KMS-11 (cell line): ENCODE measurements at regions not wholly inside any gene's neighbourhood (a gene's known extent, or its start where the extent isn't known, plus 50 kb on each side); places are given as distances from the start of the nearest gene placed in this dataset.

ENCODE experiments used
- H2AFZ ChIP-seq: fragments of 200-600 bp; sonication (generic); 2 replicates; pipeline ENCODE4 v1.6.1; 2016; ENCODE audit warnings: antibody characterized with exemption, mixed run types, low read depth
- H3K27ac ChIP-seq: fragments of 200-600 bp; sonication (generic); 2 replicates; pipeline ENCODE4 v1.6.1; 2016; ENCODE audit warnings: mild to moderate bottlenecking, mixed run types
- H3K27me3 ChIP-seq: fragments of 200-600 bp; sonication (generic); 2 replicates; pipeline ENCODE4 v1.6.1; 2017; ENCODE audit warnings: mild to moderate bottlenecking, low read depth, mixed run types, moderate library complexity; ENCODE audit not compliant: insufficient read depth
- H3K36me3 ChIP-seq: fragments of 200-600 bp; sonication (generic); 2 replicates; pipeline ENCODE4 v1.6.1; 2017; ENCODE audit warnings: mild to moderate bottlenecking, mixed run types; ENCODE audit not compliant: insufficient read depth
- H3K4me1 ChIP-seq: fragments of 200-600 bp; sonication (generic); 2 replicates; pipeline ENCODE4 v1.6.1; 2016; ENCODE audit warnings: mild to moderate bottlenecking, low read depth, mixed run types; ENCODE audit not compliant: poor library complexity, severe bottlenecking
- H3K4me2 ChIP-seq: fragments of 200-600 bp; sonication (generic); 2 replicates; pipeline ENCODE4 v1.7.0; 2016; ENCODE audit warnings: mild to moderate bottlenecking, mixed run types
- H3K4me3 ChIP-seq: fragments of 200-600 bp; sonication (generic); IDR thresholded peaks from 2 replicates; pipeline ENCODE4 v1.6.1; 2017; ENCODE audit warnings: low read depth, low read length, mixed read lengths; ENCODE audit not compliant: insufficient read depth
- H3K79me2 ChIP-seq: fragments of 200-600 bp; sonication (generic); 2 replicates; pipeline ENCODE4 v1.6.1; 2016; ENCODE audit warnings: low read depth, mixed run types; ENCODE audit not compliant: insufficient read depth
- H3K9ac ChIP-seq: fragments of 200-600 bp; sonication (generic); 2 replicates; pipeline ENCODE4 v1.6.1; 2016; ENCODE audit warnings: mild to moderate bottlenecking, mixed run types
- H4K20me1 ChIP-seq: fragments of 200-600 bp; sonication (generic); 2 replicates; pipeline ENCODE4 v1.6.1; 2016; ENCODE audit warnings: mild to moderate bottlenecking, mixed run types; ENCODE audit not compliant: insufficient read depth
- TF ChIP-seq, protein P1 (sequence below): fragments of 200-600 bp; sonication (generic); conservative IDR thresholded peaks from 2 replicates; pipeline ENCODE4 v1.6.1; 2017; ENCODE audit warnings: low read depth, mild to moderate bottlenecking, antibody characterized with exemption, low read length, moderate library complexity, mixed read lengths

DNA sequence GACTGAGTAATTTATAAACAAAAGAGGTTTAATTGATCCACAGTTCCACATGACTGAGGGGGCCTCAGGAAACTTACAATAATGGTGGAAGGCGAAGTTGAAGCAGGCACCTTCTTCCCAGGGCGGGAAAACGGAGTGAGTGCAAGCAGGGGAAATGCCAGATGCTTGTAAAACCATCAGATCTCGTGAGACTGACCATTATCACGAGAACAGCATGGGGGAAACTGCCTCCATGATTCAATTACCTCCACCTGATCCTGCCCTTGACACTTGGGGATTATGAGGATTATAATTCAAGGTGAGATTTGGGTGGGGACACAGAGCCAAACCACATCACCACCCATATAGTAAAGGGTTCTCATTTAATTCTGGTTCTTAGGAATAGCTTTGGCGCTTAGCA, 219.5 kb upstream of the ATP5MC3 start:
- H3K4me1 ChIP-seq = no peaks in the 10 kb centered on the region
- no peak overlapping the region for H3K4me3 ChIP-seq
- no peaks in the 10 kb centered on the region for H4K20me1 ChIP-seq
- no peaks in the 10 kb centered on the region for H3K27me3 ChIP-seq
- no peaks in the 10 kb centered on the region for H3K36me3 ChIP-seq
- no peak overlapping the region for H2AFZ ChIP-seq
- H3K9ac ChIP-seq = no peak overlapping the region
- no peaks in the 10 kb centered on the region for H3K79me2 ChIP-seq
- H3K4me2 ChIP-seq = no peak overlapping the region
- TF ChIP-seq, protein P1, sequence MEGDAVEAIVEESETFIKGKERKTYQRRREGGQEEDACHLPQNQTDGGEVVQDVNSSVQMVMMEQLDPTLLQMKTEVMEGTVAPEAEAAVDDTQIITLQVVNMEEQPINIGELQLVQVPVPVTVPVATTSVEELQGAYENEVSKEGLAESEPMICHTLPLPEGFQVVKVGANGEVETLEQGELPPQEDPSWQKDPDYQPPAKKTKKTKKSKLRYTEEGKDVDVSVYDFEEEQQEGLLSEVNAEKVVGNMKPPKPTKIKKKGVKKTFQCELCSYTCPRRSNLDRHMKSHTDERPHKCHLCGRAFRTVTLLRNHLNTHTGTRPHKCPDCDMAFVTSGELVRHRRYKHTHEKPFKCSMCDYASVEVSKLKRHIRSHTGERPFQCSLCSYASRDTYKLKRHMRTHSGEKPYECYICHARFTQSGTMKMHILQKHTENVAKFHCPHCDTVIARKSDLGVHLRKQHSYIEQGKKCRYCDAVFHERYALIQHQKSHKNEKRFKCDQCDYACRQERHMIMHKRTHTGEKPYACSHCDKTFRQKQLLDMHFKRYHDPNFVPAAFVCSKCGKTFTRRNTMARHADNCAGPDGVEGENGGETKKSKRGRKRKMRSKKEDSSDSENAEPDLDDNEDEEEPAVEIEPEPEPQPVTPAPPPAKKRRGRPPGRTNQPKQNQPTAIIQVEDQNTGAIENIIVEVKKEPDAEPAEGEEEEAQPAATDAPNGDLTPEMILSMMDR = no peak
- no peak overlapping the region for H3K27ac ChIP-seq

DNA sequence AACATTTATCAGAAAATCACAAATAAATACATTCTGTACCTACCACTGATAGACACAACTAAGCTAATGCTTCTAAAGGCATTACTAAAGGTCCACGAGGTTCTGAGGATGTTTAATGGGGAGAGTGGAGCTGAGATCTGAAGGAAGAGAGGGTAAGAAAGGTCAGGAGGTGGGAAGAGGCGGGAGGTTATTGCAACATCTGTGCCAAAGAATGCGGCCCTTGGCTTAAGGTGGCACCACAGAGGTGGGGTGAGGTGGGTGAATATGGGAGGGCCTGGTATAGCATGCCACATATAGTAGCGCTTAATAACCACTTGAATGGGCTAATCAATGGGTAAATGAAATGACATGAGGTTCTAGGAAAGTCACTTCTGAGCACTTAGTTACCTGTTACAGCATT, 217.8 kb upstream of the ATP5MC3 start:
- Histone ChIP-seq H3K36me3 (no peaks in the 10 kb centered on the region), H2AFZ (no peak overlapping the region), H3K9ac (no peak overlapping the region), H4K20me1 (no peaks in the 10 kb centered on the region), H3K79me2 (no peaks in the 10 kb centered on the region), H3K4me1 (no peaks in the 10 kb centered on the region), H3K4me3 (no peak overlapping the region), H3K27me3 (no peaks in the 10 kb centered on the region), H3K4me2 (no peak overlapping the region), H3K27ac (no peak overlapping the region)
- TF ChIP-seq, protein P1 = no peak

DNA sequence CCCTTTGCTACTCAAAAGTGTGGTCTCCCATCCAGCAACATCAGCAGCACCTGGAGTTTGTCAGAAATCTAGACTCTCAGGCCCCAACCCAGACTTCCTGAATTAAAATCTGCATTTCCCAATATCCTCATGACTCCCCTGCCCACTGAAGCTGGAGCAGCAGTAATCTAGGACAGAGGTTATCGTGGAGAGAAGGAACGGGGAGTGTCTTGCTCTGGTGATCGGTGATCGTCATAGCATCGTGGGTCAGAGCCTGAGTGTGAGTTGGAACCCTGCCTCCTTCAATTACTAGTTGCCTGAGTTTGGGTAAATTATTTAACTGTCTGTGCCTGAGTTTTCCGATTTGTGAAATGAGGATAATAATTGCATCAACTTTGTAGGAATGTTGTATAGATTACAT, 217.3 kb upstream of the ATP5MC3 start:
- H4K20me1 ChIP-seq = no peaks in the 10 kb centered on the region
- TF ChIP-seq, protein P1 = no peak
- no peaks in the 10 kb centered on the region for H3K79me2 ChIP-seq
- no peak overlapping the region for H3K27ac ChIP-seq
- no peaks in the 10 kb centered on the region for H3K36me3 ChIP-seq
- no peak overlapping the region for H3K4me3 ChIP-seq
- H3K27me3 ChIP-seq = no peaks in the 10 kb centered on the region
- no peak overlapping the region for H2AFZ ChIP-seq
- no peak overlapping the region for H3K4me2 ChIP-seq
- no peak overlapping the region for H3K9ac ChIP-seq
- no peaks in the 10 kb centered on the region for H3K4me1 ChIP-seq

DNA sequence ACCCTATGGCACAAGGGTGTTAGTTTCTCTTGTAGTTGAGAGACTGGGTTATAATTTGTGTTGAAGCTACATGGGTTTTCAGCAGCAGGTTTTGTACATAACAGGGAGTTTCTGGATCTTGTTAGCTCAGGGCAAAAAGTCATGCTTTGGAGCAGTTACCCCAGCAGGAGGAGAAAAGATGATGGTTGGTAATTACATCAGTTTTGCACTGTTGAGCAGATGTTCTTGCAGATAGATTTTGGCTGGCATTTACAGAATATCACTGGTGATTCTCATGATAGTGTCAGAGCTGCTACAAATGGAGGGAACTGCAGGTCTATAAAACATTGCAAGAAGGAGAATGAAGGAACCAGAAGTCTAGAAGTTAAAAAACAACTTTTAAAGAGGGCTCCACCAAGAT, 215.2 kb upstream of the ATP5MC3 start:
- Histone ChIP-seq H3K4me2 (no peak overlapping the region), H3K9ac (no peak overlapping the region), H3K27me3 (no peaks in the 10 kb centered on the region), H4K20me1 (no peaks in the 10 kb centered on the region), H3K4me1 (no peaks in the 10 kb centered on the region), H3K36me3 (no peaks in the 10 kb centered on the region), H2AFZ (no peak overlapping the region), H3K27ac (no peak overlapping the region), H3K4me3 (no peak overlapping the region), H3K79me2 (no peaks in the 10 kb centered on the region)
- TF ChIP-seq, protein P1 = no peak

DNA sequence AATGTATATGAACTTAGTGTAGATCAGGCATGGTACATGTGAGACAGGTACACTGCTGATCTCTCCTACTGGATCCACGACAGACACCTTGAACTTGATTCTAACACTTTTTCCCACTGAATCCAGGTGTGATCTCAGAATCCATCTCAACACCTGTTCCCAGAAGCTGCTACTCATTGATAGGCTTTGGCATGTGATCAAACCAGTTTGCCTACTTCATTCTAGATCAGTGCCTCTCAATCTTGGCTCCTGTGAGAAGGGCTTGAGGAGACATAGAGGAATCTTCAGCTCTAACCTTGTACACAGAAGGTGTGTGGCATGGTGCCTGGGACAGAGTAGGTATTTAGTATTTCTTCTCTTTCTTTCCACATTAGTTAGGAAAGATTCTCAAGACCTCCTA, 212.3 kb upstream of the ATP5MC3 start:
- Histone ChIP-seq H3K9ac (no peak overlapping the region), H3K27me3 (no peaks in the 10 kb centered on the region)
- TF ChIP-seq, protein P1 = no peak

More for the DNA sequence above, 212.3 kb upstream of the ATP5MC3 start:
- Histone ChIP-seq H3K79me2 (no peaks in the 10 kb centered on the region), H3K36me3 (no peaks in the 10 kb centered on the region), H3K27ac (no peak overlapping the region), H4K20me1 (no peaks in the 10 kb centered on the region), H3K4me3 (no peak overlapping the region), H3K4me1 (no peaks in the 10 kb centered on the region), H3K4me2 (no peak overlapping the region), H2AFZ (no peak overlapping the region)
